ENCODE measurements at regions not wholly inside any gene's neighbourhood (a gene's known extent, or its start where the extent isn't known, plus 50 kb on each side); places are given as distances from the start of the nearest gene placed in this dataset.
"Not testable (repeated sequence)": the region's sequence is repeated elsewhere in the genome, so short reads cannot be mapped to it uniquely, and the experiment has no call there.

DNA sequence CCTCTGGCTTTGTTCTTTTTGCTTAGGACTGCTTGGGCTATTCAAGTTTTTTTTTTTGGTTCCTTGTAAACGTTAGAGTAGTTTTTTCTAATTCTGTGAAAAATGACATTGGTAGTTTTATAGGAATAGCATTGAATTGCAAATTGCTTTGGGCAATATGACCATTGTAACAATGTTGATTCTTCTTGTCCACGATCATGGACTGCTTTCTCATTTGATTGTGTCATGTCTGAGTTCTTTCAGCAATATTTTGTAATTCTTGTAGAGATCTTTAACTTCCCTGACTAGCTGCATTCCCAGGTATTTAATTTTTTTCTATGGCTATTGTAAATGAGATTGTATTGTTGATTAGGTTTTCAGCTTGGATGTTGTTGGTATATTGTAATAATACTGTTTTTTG, 286.2 kb upstream of the C1QTNF3 start:
- DNase-seq (ENCODE audit: low read depth) = not testable (repeated sequence)

DNA sequence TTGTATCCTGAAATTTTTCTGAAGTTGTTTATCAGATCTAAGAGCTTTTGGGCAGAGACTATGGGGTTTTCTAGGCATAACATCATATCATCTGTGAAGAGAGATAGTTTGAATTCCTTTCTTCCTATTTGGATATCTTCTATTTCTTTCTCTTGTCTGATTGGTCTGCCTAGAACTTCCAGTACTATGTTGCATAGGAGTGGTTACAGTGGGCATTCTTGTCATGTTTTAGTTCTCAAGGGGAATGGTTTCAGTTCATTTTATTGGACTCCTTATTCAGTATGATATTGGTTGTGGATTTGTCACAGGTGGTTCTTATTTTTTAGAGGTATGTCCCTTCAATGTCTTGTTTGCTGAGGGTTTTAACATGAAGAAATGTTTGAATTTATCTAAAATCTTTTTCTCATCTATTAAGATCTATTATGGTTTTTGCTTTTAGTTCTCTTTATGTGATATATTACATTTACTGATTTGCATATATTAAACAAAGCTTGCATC, 286.6 kb upstream of the C1QTNF3 start:
- not testable (repeated sequence) for DNase-seq (ENCODE audit: low read depth)

DNA sequence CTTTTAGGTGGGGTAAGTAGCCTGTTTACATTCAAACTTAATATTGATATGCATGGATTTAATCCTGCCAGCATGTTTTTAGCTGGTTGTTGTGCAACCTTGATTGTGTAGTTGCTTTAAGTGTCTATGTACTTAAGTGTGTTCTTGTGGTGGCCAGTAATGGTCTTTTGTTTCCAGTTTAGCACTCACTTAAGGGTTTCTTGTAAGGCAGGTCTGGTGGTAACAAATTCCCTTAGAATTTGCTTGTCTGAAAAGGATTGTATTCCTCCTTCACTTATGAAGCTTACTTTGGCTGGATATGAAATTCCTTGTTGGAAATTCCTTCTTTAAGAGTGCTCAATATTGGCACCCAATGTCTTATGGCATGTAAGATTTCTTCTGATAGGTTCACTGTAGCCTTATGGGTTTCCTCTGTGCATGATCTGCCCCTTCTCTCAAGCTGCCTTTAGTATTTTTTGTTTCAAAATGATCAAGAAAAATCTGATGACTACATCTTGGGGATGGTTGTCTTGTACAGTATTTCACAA, 289.0 kb upstream of the C1QTNF3 start:
- DNase-seq (ENCODE audit: low read depth) = not testable (repeated sequence)

DNA sequence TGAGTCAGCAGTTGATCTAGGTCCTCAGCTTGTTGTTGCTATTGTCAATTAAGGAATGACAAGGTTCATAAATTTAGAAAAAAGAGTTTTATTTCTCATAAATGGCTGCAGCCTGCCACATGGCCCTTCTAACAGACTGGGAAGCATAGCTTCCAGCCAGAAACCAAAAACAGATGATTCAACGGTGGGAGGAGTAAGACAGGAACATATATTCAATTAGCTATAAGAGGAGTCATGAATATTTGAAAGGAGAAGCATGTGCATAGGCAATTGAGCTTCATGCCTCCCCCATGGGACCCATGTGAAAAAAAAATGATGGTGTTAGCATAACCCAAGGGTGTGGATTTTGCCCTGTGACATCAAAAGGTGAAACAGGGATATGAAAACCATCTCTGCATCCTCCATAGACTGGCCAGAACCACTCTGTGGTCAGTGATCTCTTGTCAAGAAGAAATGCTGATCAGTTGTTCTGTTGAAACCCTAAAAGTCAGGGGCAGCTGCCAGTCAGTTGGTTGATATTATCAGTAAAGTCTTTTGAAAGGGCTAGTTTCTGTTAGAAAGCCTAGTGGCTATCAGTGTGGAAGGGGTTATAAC, 296.5 kb upstream of the C1QTNF3 start:
- DNase-seq (ENCODE audit: low read depth) = not testable (repeated sequence)

DNA sequence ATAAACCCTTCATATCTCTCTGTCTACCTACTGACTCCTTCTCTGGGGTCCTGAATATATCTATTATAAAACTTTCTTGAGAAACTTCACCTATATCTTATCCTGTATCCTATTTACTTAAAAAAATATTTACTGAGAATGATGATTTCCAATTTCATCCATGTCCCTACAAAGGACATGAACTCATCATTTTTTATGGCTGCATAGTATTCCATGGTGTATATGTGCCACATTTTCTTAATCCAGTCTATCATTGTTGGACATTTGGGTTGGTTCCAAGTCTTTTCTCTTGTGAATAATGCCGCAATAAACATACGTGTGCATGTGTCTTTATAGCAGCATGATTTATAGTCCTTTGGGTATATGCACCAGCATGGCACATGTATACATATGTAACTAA, 301.7 kb upstream of the RAI14 start:
- DNase-seq (ENCODE audit: low read depth) = not testable (repeated sequence)

DNA sequence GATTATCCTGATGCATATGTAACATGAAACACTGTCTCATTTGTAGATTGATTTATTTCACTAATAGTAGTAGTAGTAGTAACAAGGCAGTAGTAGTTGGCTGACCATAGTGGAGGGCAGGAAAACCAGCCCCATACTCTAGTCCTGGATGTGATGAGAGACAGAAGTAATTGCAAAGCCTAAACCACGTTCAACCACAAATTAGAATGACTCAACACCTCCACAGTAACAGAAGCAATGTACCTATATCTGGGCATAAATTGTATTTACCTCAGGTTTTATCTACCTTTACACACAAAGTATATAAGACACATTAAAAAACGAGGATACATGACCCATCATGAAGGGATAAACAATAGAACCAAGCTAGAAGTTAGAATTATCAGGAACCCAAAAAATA, 284.7 kb upstream of the RAI14 start:
- not testable (repeated sequence) for DNase-seq (ENCODE audit: low read depth)

DNA sequence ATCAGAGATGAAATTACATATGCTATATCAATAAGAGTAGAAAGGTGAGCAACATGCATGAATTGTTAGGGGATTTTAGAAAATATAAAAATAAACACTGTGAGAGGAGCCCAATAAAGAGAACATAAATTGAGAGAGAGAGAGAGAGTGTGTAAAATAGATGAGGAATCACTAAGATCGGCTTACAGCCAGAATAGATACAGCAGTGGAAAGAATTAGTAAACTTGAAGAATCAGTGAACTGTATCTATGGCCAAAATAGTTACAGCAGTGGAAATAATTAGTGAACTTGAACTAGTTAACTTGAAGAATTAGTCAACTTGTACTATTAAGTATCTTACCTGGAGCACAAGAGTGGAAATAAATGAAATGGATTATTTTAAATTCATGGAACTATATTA, 284.3 kb upstream of the RAI14 start:
- not testable (repeated sequence) for DNase-seq (ENCODE audit: low read depth)

DNA sequence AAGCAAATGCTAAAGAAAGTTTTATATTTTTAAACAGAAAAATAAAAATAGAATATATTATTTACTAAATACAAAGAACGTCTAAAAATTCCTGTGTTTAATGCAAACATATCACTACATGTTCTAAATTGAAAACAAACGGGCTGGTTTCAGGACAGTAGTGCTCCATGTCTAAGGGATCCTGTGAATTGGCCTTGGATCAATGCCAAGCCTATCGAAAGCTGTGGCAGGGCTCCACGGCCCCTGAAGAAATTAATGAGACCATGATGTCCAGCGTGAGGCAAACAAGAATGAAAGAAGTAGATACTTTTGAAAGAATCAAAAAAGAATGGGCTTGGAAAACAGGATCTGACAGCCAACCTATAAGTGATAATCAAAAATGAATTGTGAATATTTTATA, 283.4 kb upstream of the RAI14 start:
- not testable (repeated sequence) for DNase-seq (ENCODE audit: low read depth)

DNA sequence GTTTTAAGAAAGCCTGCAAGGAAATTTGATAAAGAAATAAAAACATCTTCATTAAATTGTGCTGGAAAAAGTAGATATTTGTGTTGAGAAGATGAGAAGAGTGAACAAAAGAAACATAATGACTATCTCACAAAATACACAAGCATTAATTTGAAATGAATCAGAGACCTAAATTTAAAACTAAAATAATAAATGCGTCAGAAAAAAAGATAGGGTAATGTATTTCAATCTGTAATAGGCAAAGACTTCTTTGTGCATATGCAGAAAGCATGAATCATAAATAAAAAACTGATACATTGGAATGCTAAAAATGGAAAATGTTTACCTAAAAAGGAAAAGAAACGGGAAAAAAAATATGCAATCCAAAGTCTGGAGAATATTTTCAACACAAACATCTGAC, 278.5 kb upstream of the RAI14 start:
- DNase-seq (ENCODE audit: low read depth) = not testable (repeated sequence)

DNA sequence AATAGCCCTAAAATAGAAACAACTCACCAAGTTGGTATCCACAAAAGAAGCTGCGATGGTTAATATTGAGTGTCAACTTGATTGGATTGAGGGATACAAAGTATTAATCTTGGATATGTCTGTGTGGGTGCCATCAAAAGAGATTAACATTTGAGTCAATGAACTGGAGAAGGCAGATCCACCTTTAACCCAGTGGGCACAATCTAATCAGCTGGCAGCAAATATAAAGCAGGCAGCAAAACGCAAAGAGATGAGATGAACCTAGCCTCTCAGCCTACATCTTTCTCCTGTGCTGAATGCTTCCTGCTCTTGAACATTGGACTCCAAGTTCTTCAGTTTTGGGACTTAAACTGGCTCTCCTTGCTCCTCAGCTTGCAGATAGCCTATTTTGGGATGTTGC, 277.6 kb upstream of the RAI14 start:
- not testable (repeated sequence) for DNase-seq (ENCODE audit: low read depth)

DNA sequence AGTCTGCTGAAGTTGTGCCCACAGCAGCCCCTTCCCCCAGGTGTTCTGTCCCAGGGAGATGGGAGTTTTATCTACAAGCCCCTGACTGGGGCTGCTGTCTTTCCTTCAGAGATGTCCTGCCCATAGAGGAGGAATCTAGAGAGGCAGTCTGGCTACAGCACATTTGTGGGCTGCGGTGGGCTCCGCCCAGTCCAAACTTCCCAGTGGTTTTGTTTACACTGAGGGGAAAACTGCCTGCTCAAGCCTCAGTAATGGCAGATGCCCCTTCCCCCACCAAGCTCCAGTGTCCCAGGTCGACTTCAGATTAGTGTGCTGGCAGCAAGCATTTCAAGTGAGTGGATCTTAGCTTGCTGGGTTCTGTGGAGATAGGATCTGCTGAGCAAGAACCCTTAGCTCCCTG, 267.4 kb upstream of the RAI14 start:
- DNase-seq (ENCODE audit: low read depth) = not testable (repeated sequence)

DNA sequence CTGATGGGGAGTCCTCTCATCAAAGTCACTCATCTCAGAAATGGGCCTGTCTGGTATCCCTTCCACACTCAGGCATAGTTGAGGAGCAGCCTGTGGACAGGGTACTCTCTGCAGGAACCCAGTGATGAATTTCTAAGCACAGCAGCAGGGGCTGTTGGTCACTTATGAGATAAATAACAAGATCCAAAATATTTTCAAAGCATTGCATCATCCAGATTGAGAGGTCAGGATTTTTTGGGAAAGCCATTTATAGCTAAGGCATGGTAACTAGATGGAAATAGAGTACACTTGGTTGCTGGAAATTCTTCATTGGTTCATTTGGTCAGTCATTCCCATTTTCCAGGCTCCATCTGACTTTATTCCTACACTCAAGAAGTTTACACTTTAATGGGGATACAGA, 246.8 kb upstream of the RAI14 start:
- no peak for DNase-seq (ENCODE audit: low read depth)

DNA sequence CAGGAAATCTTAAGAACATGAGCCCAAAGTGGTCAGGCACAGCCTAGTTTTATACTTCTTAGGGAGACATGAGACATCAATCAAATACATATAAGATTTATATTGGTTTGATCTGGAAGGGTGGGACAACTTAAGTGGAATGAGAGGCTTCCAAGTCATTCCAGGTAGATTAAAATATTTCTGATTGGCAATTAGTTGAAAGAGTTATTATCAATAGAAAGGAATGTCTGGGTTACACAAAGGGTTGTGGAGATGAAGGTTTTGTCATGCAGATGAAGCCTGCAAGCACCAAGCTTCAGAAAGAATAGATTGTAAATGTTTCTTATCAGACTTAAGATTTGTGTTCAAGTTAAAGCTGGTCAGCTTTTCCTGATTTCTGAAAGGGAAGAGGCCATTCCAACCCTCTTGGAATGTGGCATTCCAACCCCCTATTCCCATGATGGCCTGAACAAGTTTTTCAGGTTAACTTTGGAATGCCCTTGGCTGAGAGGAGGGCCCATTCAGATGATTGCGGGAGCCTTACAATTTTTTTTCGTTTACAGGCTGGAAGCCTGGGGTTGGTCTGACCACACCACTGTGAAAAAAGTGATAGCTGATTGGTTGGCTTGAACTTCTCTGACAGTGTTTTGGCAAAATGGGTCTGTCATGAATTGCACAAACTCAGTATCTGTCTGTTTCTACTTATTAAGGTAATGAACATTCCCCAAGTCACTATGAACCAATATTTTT, 245.6 kb upstream of the RAI14 start:
- DNase-seq (ENCODE audit: low read depth) = no peak

DNA sequence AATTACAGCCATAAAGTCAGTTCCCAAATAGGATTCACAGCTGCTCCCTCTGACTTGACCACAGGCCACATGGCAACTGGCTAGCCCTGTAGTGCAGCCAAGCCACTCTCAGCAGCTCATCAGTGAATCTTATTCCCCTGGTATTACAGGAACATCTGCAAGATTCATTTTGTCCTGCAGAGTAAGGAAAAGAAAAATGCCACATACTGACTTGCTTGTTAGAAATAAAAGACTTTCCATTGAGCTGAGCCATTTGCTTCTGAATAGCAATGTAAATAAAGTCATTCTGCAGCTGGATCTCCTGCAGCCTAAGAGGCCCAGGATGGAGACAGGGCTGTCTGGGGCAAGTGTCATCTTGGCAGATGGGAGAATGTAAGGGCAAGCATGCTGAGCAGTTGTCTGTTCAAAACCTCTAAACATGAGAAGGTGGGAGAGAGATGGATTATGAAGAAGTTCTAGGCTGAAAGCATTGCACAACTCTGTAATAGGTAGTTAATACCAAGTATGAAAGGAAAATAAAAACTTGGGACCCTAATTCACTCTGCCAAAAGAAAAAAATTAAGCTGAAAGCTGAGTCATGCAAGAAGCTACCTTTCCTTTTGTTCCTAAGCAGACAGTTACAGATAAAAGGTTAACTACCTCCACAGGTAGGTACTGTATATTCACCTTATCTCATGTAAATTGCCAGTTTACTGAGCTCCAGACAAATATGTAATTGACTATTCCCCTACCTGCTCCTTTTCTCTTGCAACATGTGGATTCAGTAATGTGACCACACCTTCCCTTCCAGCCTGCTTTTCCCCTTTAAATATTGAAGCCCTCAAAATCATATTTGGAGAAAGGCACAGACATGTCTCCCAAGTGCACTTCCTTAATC, 244.4 kb upstream of the RAI14 start:
- DNase-seq (ENCODE audit: low read depth) = no peak

DNA sequence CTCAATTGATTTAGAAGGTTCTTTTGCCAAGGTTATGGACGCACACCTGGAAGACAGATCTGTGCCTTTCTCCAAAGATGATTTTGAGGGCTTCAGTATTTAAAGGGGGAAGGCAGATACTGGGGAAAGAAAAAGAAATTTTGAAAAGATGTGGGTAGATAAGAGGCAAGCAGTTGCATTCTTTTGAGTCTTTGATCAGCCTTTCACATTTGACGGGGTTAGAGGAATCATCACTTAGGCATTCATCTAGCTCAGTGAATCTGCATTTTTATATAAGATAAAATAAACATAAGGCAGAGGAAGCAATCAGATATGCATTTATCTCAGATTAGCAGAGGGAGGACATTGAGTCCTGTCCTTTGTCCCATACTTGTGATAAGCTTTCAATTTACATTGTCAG, 243.4 kb upstream of the RAI14 start:
- no peak for DNase-seq (ENCODE audit: low read depth)

DNA sequence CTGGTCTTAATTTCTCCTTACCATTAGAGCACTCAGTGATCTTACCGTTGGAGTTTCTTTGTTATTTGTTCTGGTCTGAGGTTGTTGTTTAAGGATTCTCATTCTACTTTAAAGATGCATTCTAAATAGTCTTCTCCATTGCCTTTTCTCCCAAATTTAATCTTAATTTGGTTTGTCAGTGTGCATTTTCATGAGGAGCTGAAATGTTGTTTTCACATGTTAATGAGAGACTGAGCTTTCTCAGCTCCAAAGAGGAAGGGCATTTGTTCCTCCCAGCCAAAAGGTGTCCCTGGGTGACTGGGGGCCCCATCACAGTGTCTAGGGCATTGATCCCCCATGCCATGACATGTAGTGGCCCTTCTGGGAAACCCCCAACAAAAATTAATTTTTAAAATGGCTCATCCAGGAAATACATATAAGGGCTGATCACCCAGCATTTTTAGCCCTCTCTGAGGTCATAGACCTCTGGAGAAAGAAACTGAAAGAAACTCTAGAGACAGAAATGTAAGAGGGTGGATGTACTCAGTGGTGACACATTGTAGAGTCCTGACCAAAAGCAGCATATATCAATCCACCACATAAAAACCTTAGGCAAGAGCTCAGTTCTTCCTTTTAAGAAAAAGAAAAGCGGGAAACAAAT, 240.4 kb upstream of the RAI14 start:
- DNase-seq (ENCODE audit: low read depth) = peak; percentile 36

DNA sequence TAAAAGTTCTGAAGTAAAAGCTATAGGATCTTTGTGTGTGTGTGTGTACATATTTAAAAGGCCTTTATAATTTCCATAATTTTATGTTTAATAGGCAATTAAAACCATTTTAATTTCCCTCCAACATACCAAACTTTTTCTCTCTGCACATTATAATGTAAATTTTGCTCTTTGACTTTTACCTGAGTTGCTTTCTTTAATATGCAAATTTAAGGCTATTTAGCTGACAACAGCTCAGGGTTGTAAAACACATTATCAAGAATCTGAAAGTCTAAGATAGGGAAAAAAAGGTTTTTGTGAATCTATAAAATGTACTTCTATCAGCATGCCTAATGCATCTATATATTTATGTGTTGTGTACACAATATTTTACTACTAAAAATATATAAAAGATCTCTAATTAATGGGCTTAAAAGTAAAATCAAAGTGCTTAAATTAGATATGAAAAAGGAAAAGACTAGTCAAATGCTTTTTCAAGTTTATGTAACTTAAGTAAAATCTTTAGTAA, 239.6 kb upstream of the RAI14 start:
- DNase-seq (ENCODE audit: low read depth) = no peak

DNA sequence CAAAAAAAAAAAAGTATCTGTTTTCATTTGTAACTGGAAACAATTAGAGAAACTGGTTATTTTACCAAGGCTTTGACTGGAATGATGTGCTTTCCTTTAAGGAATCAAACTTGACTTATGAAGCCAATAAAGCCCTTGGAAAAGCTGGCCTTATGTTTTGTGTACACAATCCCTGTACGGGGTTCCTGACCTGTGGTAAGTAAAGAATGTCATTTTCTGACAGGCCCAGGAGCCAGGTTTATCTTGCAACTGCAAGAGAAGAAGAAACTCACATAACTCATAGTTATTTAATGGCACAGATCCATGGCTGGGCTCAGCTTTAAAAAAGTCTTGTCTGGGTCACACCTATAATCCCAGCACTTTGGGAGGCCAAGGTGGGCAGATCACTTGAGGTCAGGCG, 235.9 kb upstream of the RAI14 start:
- not testable (repeated sequence) for DNase-seq (ENCODE audit: low read depth)

DNA sequence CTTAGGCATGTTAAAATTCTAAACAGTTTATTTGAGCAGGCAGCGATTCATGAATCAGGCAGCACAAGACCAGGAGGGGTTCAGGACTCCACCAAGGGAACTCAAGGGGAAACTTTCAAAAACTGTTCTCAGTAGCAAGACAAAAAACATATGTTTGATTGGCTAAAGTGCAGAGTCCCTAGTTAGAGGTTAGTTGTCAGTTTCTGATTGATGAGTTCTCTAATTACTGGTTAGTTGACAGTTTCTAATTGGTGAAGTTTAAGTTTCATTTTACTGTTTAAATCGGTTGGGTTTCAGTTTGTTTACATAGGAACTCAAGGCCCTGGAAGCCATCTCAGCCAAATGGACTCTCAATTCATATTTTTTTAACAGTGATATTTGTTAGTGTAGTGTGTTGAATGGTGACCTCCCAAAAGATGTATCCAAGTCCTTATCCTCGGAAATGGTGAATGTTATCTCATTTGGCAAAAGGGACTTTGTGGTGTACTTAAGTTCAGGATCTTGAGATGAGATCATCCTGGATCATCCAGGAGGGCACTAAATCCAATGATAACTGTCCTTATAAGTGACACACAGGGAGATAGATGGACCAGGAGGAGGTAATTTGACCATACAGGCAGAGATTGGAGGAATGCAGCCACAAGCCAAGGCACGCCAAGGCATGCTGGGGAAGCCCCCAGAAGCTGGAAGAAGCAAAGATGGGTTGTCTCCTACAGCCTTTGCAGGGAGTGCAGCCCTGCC, 219.2 kb upstream of the RAI14 start:
- DNase-seq (ENCODE audit: low read depth) = no peak

DNA sequence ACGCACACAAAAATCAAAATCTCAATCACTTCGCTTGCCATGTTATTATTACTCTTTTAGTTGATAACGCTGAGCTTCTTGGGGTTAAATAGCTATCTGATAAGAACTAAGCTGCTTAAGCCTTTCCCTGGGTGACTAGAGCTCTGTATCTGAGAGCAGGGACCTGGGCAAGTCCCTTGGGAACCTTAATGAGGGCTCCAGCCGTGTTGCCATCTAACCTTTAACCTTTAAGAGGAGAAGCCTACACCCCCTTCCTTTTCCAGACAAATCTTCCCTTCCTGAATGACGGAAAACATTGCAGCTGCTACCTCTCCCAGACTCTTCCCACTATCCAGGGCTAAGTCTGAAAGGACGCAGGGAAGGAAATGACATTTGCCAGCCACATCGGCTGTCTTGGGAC, 216.5 kb upstream of the RAI14 start:
- DNase-seq (ENCODE audit: low read depth) = no peak

DNA sequence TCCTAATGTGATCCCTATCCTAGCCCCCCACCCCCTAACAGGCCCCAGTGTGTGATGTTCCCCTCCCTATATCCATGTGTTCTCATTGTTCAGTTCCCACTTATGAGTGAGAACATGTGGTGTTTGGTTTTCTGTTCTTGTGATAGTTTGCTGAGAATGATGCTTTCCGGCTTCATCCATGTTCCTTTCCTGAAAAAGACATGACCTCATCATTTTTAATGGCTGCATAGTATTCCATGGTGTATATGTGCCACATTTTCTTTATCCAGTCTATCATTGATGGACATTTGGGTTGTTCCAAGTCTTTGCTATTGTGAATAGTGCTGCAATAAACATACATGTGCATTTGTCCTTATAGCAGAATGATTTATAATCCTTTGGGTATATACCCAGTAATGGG, 214.4 kb upstream of the RAI14 start:
- DNase-seq (ENCODE audit: low read depth) = not testable (repeated sequence)

All from stromal cell of bone marrow (primary cell).